WERI-Rb-1 (cell line): ENCODE measurements at regions not wholly inside any gene's neighbourhood (a gene's known extent, or its start where the extent isn't known, plus 50 kb on each side); places are given as distances from the start of the nearest gene placed in this dataset.

Experiments
- DNase-seq: peaks from one replicate; pipeline ENCODE4 v3.0.0-alpha.2; 2020
- H3K27ac ChIP-seq: fragments of 250-450 bp; sonication (Bioruptor Pico); 2 replicates; pipeline ENCODE4 v1.5.1; 2020; ENCODE audit warnings: mild to moderate bottlenecking, moderate library complexity
- H3K27me3 ChIP-seq: fragments of 250-450 bp; sonication (Bioruptor Pico); 2 replicates; pipeline ENCODE4 v1.5.1; 2021; ENCODE audit warnings: mild to moderate bottlenecking, low read depth, moderate library complexity; ENCODE audit not compliant: insufficient read depth, severe bottlenecking
- H3K36me3 ChIP-seq: fragments of 250-450 bp; sonication (Bioruptor Pico); 2 replicates; pipeline ENCODE4 v1.5.1; 2020; ENCODE audit warnings: mild to moderate bottlenecking, moderate library complexity
- H3K4me3 ChIP-seq: 2 replicates; pipeline ENCODE4 v1.5.1; 2011; ENCODE audit warnings: low read depth, mild to moderate bottlenecking, control low read depth, low read length
- H3K9me3 ChIP-seq: fragments of 250-450 bp; sonication (Bioruptor Pico); 2 replicates; pipeline ENCODE4 v1.5.1; 2021; ENCODE audit warnings: mild to moderate bottlenecking, moderate library complexity; ENCODE audit not compliant: severe bottlenecking
- TF ChIP-seq, protein P1 (sequence below): IDR thresholded peaks from 2 replicates; pipeline ENCODE4 v1.5.1; 2011; ENCODE audit warnings: low read depth, mild to moderate bottlenecking, control low read depth, inconsistent platforms, low read length

DNA sequence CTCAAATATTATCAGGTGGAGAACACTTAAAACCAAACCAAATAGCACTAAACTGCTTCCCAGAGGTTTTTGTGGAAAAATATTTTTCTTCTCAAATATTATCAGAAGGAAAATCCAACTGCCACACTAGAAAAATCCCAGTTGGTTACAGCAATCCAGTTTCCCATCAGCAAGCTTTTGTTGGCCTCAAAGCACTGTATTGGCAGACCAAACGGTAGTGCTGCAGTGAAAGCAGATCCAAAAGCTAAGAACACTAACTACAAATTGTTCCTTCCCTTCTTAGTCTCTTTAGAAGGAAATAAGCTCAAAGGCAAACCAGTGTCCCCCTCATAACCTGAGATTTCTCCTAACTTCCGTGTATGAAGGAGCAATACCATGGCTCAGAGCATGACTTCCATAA lies 105.3 kb downstream of the TRIM36 start:
- H3K4me3 ChIP-seq: no peak overlapping the region
- TF ChIP-seq, protein P1, sequence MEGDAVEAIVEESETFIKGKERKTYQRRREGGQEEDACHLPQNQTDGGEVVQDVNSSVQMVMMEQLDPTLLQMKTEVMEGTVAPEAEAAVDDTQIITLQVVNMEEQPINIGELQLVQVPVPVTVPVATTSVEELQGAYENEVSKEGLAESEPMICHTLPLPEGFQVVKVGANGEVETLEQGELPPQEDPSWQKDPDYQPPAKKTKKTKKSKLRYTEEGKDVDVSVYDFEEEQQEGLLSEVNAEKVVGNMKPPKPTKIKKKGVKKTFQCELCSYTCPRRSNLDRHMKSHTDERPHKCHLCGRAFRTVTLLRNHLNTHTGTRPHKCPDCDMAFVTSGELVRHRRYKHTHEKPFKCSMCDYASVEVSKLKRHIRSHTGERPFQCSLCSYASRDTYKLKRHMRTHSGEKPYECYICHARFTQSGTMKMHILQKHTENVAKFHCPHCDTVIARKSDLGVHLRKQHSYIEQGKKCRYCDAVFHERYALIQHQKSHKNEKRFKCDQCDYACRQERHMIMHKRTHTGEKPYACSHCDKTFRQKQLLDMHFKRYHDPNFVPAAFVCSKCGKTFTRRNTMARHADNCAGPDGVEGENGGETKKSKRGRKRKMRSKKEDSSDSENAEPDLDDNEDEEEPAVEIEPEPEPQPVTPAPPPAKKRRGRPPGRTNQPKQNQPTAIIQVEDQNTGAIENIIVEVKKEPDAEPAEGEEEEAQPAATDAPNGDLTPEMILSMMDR: no peak
- no peaks in the 10 kb centered on the region for H3K9me3 ChIP-seq
- DNase-seq: no peak
- H3K36me3 ChIP-seq: no peaks in the 10 kb centered on the region
- no peaks in the 10 kb centered on the region for H3K27me3 ChIP-seq
- no peak overlapping the region for H3K27ac ChIP-seq

DNA sequence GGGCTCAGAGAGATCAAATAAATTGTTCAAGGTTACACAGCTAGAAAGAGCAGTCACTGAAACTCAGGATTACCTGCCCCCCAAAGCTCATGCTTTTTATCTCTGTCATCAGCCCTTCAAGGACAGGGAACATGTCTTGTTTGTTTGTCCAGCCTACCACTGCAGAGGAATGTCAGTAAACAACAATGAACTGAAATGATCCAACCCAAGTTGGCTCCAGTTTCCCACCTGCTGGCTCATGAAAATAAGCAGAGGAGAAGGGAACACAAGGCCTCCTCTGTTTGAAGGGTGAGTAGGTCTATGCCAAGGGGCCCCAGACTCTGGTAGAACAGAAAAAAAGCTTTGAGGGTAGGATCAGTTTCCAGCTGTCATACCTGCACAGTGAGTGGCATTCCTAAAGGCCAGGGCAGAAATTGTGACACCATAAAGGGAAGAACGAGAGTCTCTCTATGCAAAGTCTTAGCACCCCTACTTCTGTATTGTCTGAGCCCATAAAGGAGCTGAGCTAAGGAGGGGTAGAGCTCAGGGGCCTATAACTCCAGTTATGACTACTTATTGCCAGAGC lies 115.2 kb downstream of the TRIM36 start:
- H3K4me3 ChIP-seq: no peak overlapping the region
- no peaks in the 10 kb centered on the region for H3K9me3 ChIP-seq
- TF ChIP-seq, protein P1: no peak
- no peaks in the 10 kb centered on the region for H3K36me3 ChIP-seq
- H3K27me3 ChIP-seq: peaks cover 9% of the 10 kb centered on the region
- H3K27ac ChIP-seq: no peak overlapping the region
- DNase-seq: no peak

DNA sequence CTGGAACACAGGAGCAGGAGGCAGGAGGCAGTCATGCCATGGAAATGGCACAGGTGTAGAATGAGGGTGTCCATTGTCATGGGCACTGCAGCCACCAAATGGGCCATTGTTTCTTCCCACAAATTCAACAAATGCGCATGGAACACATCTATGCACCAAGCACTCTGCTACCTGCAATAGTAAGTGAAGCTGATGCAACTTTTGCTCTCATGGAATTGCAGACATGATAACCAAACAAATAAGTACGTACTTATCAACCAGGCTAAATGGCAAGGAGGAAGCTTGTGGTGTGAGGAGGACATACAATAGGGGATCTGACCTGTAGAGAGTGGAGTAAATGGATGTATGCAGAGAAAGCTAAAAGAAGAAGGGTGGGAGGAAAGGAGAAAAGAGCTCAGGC lies 116.8 kb downstream of the TRIM36 start:
- H3K9me3 ChIP-seq: no peaks in the 10 kb centered on the region
- no peak overlapping the region for H3K4me3 ChIP-seq
- TF ChIP-seq, protein P1: no peak
- DNase-seq: no peak
- H3K27ac ChIP-seq: no peak overlapping the region
- H3K27me3 ChIP-seq: peaks cover 8% of the 10 kb centered on the region
- no peaks in the 10 kb centered on the region for H3K36me3 ChIP-seq

GRCh38 chr5:115050866-115051265 lies 118.8 kb downstream of the TRIM36 start:
- TF ChIP-seq, protein P1: no peak
- H3K27me3 ChIP-seq: peaks cover 10% of the 10 kb centered on the region
- no peak overlapping the region for H3K4me3 ChIP-seq
- no peak for DNase-seq
- H3K27ac ChIP-seq: no peak overlapping the region
- H3K9me3 ChIP-seq: no peaks in the 10 kb centered on the region
- H3K36me3 ChIP-seq: no peaks in the 10 kb centered on the region

- Histone ChIP-seq H3K27me3 (no peaks in the 10 kb centered on the region), H3K36me3 (no peaks in the 10 kb centered on the region), H3K4me3 (no peak overlapping the region), H3K9me3 (peaks cover 2% of the 10 kb centered on the region), H3K27ac (no peak overlapping the region)
- TF ChIP-seq, protein P1: peak; percentile 92
- DNase-seq: peak; percentile 67
Measured at GRCh38 chr5:115033861-115034260, 135.8 kb downstream of the TRIM36 start.

- DNase-seq: no peak
- H3K4me3 ChIP-seq: no peak overlapping the region
- H3K36me3 ChIP-seq: no peaks in the 10 kb centered on the region
- no peak overlapping the region for H3K27ac ChIP-seq
- H3K27me3 ChIP-seq: peaks cover 2% of the 10 kb centered on the region
- TF ChIP-seq, protein P1: no peak
- H3K9me3 ChIP-seq: no peaks in the 10 kb centered on the region
Measured at GRCh38 chr5:115028557-115028956, 141.2 kb downstream of the TRIM36 start.
